GM12891 (cell line): ENCODE measurements at regions not wholly inside any gene's neighbourhood (a gene's known extent, or its start where the extent isn't known, plus 50 kb on each side); places are given as distances from the start of the nearest gene placed in this dataset.

Experiments
- POLR2A ChIP-seq: IDR thresholded peaks from 2 replicates; pipeline ENCODE4 v1.6.1; 2011; ENCODE audit warnings: low read depth, low read length, control low read depth
- TAF1 ChIP-seq: IDR thresholded peaks from 2 replicates; pipeline ENCODE4 v1.6.1; 2011; ENCODE audit warnings: low read depth, low read length, control low read depth

- TF ChIP-seq POLR2A (no peak), TAF1 (no peak)
Measured at GRCh38 chr1:213891989-213892902, 95.5 kb upstream of the PROX1 start.
